H9 (cell line): ENCODE measurements at regions not wholly inside any gene's neighbourhood (a gene's known extent, or its start where the extent isn't known, plus 50 kb on each side); places are given as distances from the start of the nearest gene placed in this dataset.

Experiments
- DNase-seq: peaks from one replicate; pipeline ENCODE4 v3.0.0-alpha.2; 2017
- H2AFZ ChIP-seq: one replicate; pipeline ENCODE4 v1.6.1; 2013; ENCODE audit warnings: mild to moderate bottlenecking, low read length, control low read depth, moderate library complexity
- H2AK5ac ChIP-seq: 2 replicates; pipeline ENCODE4 v1.6.1; 2013; ENCODE audit warnings: low read length, control low read depth, mixed read lengths; ENCODE audit not compliant: insufficient read length
- H2BK120ac ChIP-seq: one replicate; pipeline ENCODE4 v1.6.1; 2013; ENCODE audit warnings: low read depth, mild to moderate bottlenecking, low read length, control low read depth, inconsistent platforms; ENCODE audit not compliant: poor library complexity, severe bottlenecking
- H2BK12ac ChIP-seq: 2 replicates; pipeline ENCODE4 v1.6.1; 2013; ENCODE audit warnings: low read length, control low read depth, mixed read lengths, low read depth; ENCODE audit not compliant: insufficient read length
- H2BK15ac ChIP-seq: 2 replicates; pipeline ENCODE4 v1.6.1; 2013; ENCODE audit warnings: low read depth, low read length, control low read depth
- H2BK20ac ChIP-seq: one replicate; pipeline ENCODE4 v1.6.1; 2013; ENCODE audit warnings: low read depth, mild to moderate bottlenecking, low read length, control low read depth, inconsistent platforms; ENCODE audit not compliant: poor library complexity, severe bottlenecking
- H2BK5ac ChIP-seq: 2 replicates; pipeline ENCODE4 v1.6.1; 2013; ENCODE audit warnings: low read length, control low read depth, mixed read lengths; ENCODE audit not compliant: insufficient read length
- H3K14ac ChIP-seq: 2 replicates; pipeline ENCODE4 v1.6.1; 2013; ENCODE audit warnings: low read length, control low read depth; ENCODE audit not compliant: insufficient read depth
- H3K18ac ChIP-seq: 2 replicates; pipeline ENCODE4 v1.6.1; 2013; ENCODE audit warnings: low read depth, mild to moderate bottlenecking, mixed read lengths, low read length, control low read depth; ENCODE audit not compliant: insufficient read length
- H3K23ac ChIP-seq: 2 replicates; pipeline ENCODE4 v1.6.1; 2013; ENCODE audit warnings: low read length, control low read depth, mixed read lengths, low read depth; ENCODE audit not compliant: insufficient read length
- H3K23me2 ChIP-seq: 2 replicates; pipeline ENCODE4 v1.6.1; 2013; ENCODE audit warnings: low read depth, mild to moderate bottlenecking, mixed read lengths, low read length, control low read depth; ENCODE audit not compliant: insufficient read length, poor library complexity, severe bottlenecking
- H3K27ac ChIP-seq: 2 replicates; pipeline ENCODE4 v1.5.1; 2013; ENCODE audit warnings: low read length, control low read depth, mixed read lengths, low read depth; ENCODE audit not compliant: insufficient read length
- H3K27me3 ChIP-seq: 2 replicates; pipeline ENCODE4 v1.6.1; 2013; ENCODE audit warnings: low read length, control low read depth, inconsistent platforms; ENCODE audit not compliant: insufficient read depth
- H3K4ac ChIP-seq: 2 replicates; pipeline ENCODE4 v1.6.1; 2013; ENCODE audit warnings: low read depth, mild to moderate bottlenecking, control low read depth, inconsistent platforms, low read length, moderate library complexity
- H3K4me1 ChIP-seq: 2 replicates; pipeline ENCODE4 v1.6.1; 2013; ENCODE audit warnings: low read length, control low read depth, inconsistent platforms; ENCODE audit not compliant: insufficient read depth
- H3K4me2 ChIP-seq: 2 replicates; pipeline ENCODE4 v1.6.1; 2013; ENCODE audit warnings: low read length, control low read depth, mixed read lengths; ENCODE audit not compliant: insufficient read length, insufficient read depth
- H3K56ac ChIP-seq: 2 replicates; pipeline ENCODE4 v1.6.1; 2013; ENCODE audit warnings: low read depth, mild to moderate bottlenecking, mixed read lengths, low read length, control low read depth; ENCODE audit not compliant: insufficient read length
- H3K79me1 ChIP-seq: 2 replicates; pipeline ENCODE4 v1.6.1; 2013; ENCODE audit warnings: low read depth, mild to moderate bottlenecking, moderate library complexity, low read length, control low read depth, inconsistent platforms; ENCODE audit not compliant: insufficient read depth, poor library complexity, severe bottlenecking
- H3K79me2 ChIP-seq: 2 replicates; pipeline ENCODE4 v1.6.1; 2013; ENCODE audit warnings: low read length, control low read depth, inconsistent platforms; ENCODE audit not compliant: insufficient read depth
- H3K9ac ChIP-seq: 2 replicates; pipeline ENCODE4 v1.6.1; 2013; ENCODE audit warnings: low read length, control low read depth, mixed read lengths; ENCODE audit not compliant: insufficient read length; ENCODE audit errors: extremely low read depth
- H3K9me3 ChIP-seq: one replicate; pipeline ENCODE4 v1.6.1; 2013; ENCODE audit warnings: low read depth, low read length, inconsistent platforms; ENCODE audit not compliant: control insufficient read depth
- H3T11ph ChIP-seq: one replicate; pipeline ENCODE4 v1.6.1; 2013; ENCODE audit warnings: mild to moderate bottlenecking, low read length, control low read depth, inconsistent platforms
- H4K20me1 ChIP-seq: one replicate; pipeline ENCODE4 v1.6.1; 2013; ENCODE audit not compliant: control insufficient read depth, insufficient read length, insufficient read depth
- H4K5ac ChIP-seq: 2 replicates; pipeline ENCODE4 v1.6.1; 2013; ENCODE audit warnings: low read depth, mild to moderate bottlenecking, mixed read lengths, low read length, control low read depth; ENCODE audit not compliant: insufficient read length
- H4K8ac ChIP-seq: replicated peaks from 2 replicates; pipeline ENCODE4 v1.6.1; 2013; ENCODE audit warnings: low read length, control low read depth, mixed read lengths, low read depth; ENCODE audit not compliant: insufficient read length
- H4K91ac ChIP-seq: 2 replicates; pipeline ENCODE4 v1.6.1; 2013; ENCODE audit warnings: low read depth, mild to moderate bottlenecking, moderate library complexity, mixed read lengths, low read length, control low read depth; ENCODE audit not compliant: insufficient read length
- H3K27ac Mint-ChIP-seq, 3 experiments: 2 replicates in 2 of 3; 3 replicates in 1 of 3; pipeline ENCODE4 v1.8.0; 2020 to 2021; ENCODE audit warnings: mixed read lengths in 3 of 3, mild to moderate bottlenecking in 1 of 3, moderate library complexity in 1 of 3
- H3K27me3 Mint-ChIP-seq: 2 replicates; pipeline ENCODE4 v1.8.0; 2021; ENCODE audit warnings: low read depth, mild to moderate bottlenecking, moderate library complexity, mixed read lengths
- H3K36me3 Mint-ChIP-seq, 3 experiments: 2 replicates in 2 of 3; 3 replicates in 1 of 3; pipeline ENCODE4 v1.8.0; 2020 to 2021; ENCODE audit warnings: low read depth in 3 of 3, mixed read lengths in 3 of 3; ENCODE audit not compliant: insufficient read depth in 1 of 3
- H3K4me1 Mint-ChIP-seq, 2 experiments: 2 replicates each; pipeline ENCODE4 v1.8.0; 2020; ENCODE audit warnings: mixed read lengths in 2 of 2
- H3K4me3 Mint-ChIP-seq, 2 experiments: 2 replicates in 1 of 2; 3 replicates in 1 of 2; pipeline ENCODE4 v1.8.0; 2020 to 2021; ENCODE audit warnings: mild to moderate bottlenecking in 2 of 2, mixed read lengths in 2 of 2, moderate library complexity in 1 of 2
- H3K9me3 Mint-ChIP-seq, 2 experiments: 2 replicates in 1 of 2; 3 replicates in 1 of 2; pipeline ENCODE4 v1.8.0; 2020; ENCODE audit warnings: mild to moderate bottlenecking in 2 of 2, mixed read lengths in 2 of 2, moderate library complexity in 1 of 2
- CTCF ChIP-seq: fragments of 200-600 bp; sonication (generic); conservative IDR thresholded peaks from 3 replicates; pipeline ENCODE4 v1.8.0; 2021; ENCODE audit warnings: antibody characterized with exemption, mild to moderate bottlenecking
- WGBS: extraction: QIAGEN DNeasy Blood & Tissue Kit; methylation state at CpG from one replicate; pipeline ENCODE4 v1.1.7; 2013; ENCODE audit warnings: missing lambda C conversion rate, low lambda C conversion rate, mixed read lengths; ENCODE audit not compliant: insufficient read length; ENCODE audit errors: extremely low coverage; 5-methylcytosine and 5-hydroxymethylcytosine counted together

GRCh38 chr7:17411922-17412321 is 113.5 kb downstream of the AHR start:
- Histone ChIP-seq H3K4me2 (no peak overlapping the region), H2AK5ac (no peak overlapping the region), H3K23ac (no peak overlapping the region), H4K5ac (no peak overlapping the region), H4K20me1 (no peaks in the 10 kb centered on the region), H2BK20ac (no peak overlapping the region), H3K79me1 (no peaks in the 10 kb centered on the region), H3T11ph (no peak overlapping the region), H3K79me2 (no peaks in the 10 kb centered on the region), H2BK120ac (no peak overlapping the region), H3K4me1 (no peaks in the 10 kb centered on the region), H3K18ac (no peak overlapping the region), H3K56ac (no peak overlapping the region), H3K14ac (no peak overlapping the region), H2AFZ (no peak overlapping the region), H3K23me2 (no peaks in the 10 kb centered on the region), H3K27me3 (no peaks in the 10 kb centered on the region), H4K8ac (no peak overlapping the region), H3K4ac (no peak overlapping the region), H3K9ac (no peak overlapping the region), H4K91ac (no peak overlapping the region), H2BK15ac (no peak overlapping the region), H2BK5ac (no peak overlapping the region), H3K9me3 (no peaks in the 10 kb centered on the region), H2BK12ac (no peak overlapping the region), H3K27ac (no peak overlapping the region)
- no peak for TF ChIP-seq CTCF
- Mint-ChIP-seq H3K9me3 (no peaks in the 10 kb centered on the region), H3K4me1 (no peaks in the 10 kb centered on the region), H3K27ac (no peak overlapping the region), H3K4me3 (no peak overlapping the region), H3K27me3 (no peaks in the 10 kb centered on the region), H3K36me3 (no peaks in the 10 kb centered on the region)
- no CpG with 5 or more reads among the region's 3 CpGs for WGBS
- DNase-seq: no peak
